WTC11 (cell line): ENCODE measurements at regions not wholly inside any gene's neighbourhood (a gene's known extent, or its start where the extent isn't known, plus 50 kb on each side); places are given as distances from the start of the nearest gene placed in this dataset.

ENCODE experiments used
- ATAC-seq: fragments of 200-7000 bp; cut with Tn5 transposase; 2 replicates; pipeline ENCODE4 v1.10.0; 2021; ENCODE audit warnings: mild to moderate bottlenecking, moderate library complexity
- CTCF ChIA-PET: fragments of 300-600 bp; sonication (Branson Sonifier 250); formaldehyde crosslinking; loops from one replicate; lab custom pipeline; 2021; ENCODE audit warnings: antibody characterized with exemption; lab: Charles Lee
- POLR2A ChIA-PET: fragments of 350-600 bp; sonication (Branson Sonifier 250); formaldehyde crosslinking; loops from one replicate; lab custom pipeline; 2021; ENCODE audit warnings: antibody characterized with exemption; lab: Charles Lee
- DNase-seq: peaks from one replicate; pipeline ENCODE4 v3.0.0; 2021; ENCODE audit warnings: low spot score
- H3K27ac Mint-ChIP-seq: 2 replicates; pipeline ENCODE4 v1.8.0; 2021; ENCODE audit warnings: mixed read lengths
- H3K27me3 Mint-ChIP-seq: 2 replicates; pipeline ENCODE4 v1.8.0; 2021; ENCODE audit warnings: low read depth, mild to moderate bottlenecking, moderate library complexity, mixed read lengths
- H3K36me3 Mint-ChIP-seq: 2 replicates; pipeline ENCODE4 v1.8.0; 2021; ENCODE audit warnings: mixed read lengths
- H3K4me1 Mint-ChIP-seq: 2 replicates; pipeline ENCODE4 v1.8.0; 2022; ENCODE audit warnings: mixed read lengths
- H3K4me3 Mint-ChIP-seq: 2 replicates; pipeline ENCODE4 v1.8.0; 2021; ENCODE audit warnings: mild to moderate bottlenecking, moderate library complexity, mixed read lengths
- H3K9me3 Mint-ChIP-seq: 2 replicates; pipeline ENCODE4 v1.8.0; 2021; ENCODE audit warnings: mixed read lengths
- ERG ChIP-seq: fragments of 250-450 bp; sonication (Bioruptor Pico); IDR thresholded peaks from 2 replicates; pipeline ENCODE4 v1.8.0; 2021; ENCODE audit warnings: mild to moderate bottlenecking
- ETV6 ChIP-seq: sonication (generic); formaldehyde crosslinking; IDR thresholded peaks from 2 replicates; pipeline ENCODE4 v1.8.1; 2022; ENCODE audit warnings: mild to moderate bottlenecking, missing genetic modification reagents
- GABPB1 ChIP-seq: sonication (generic); formaldehyde crosslinking; IDR thresholded peaks from 2 replicates; pipeline ENCODE4 v1.8.1; 2023; ENCODE audit warnings: mild to moderate bottlenecking, missing genetic modification reagents
- HMGA2 ChIP-seq: fragments of 250-450 bp; sonication (Bioruptor Pico); IDR thresholded peaks from 2 replicates; pipeline ENCODE4 v1.4.0; 2021; ENCODE audit warnings: mild to moderate bottlenecking, moderate library complexity
- HMGXB4 ChIP-seq: sonication (generic); formaldehyde crosslinking; IDR thresholded peaks from 2 replicates; pipeline ENCODE4 v1.8.1; 2023; ENCODE audit warnings: mild to moderate bottlenecking, moderate library complexity, missing genetic modification reagents
- JAZF1 ChIP-seq: fragments of 250-450 bp; sonication (Bioruptor Pico); IDR thresholded peaks from 2 replicates; pipeline ENCODE4 v1.9.0; 2021; ENCODE audit warnings: moderate library complexity, mild to moderate bottlenecking, inconsistent platforms
- MAX ChIP-seq: sonication (generic); formaldehyde crosslinking; IDR thresholded peaks from 2 replicates; pipeline ENCODE4 v1.8.0; 2022; ENCODE audit warnings: mild to moderate bottlenecking, missing genetic modification reagents
- MLX ChIP-seq: sonication (generic); formaldehyde crosslinking; IDR thresholded peaks from 2 replicates; pipeline ENCODE4 v1.8.1; 2023; ENCODE audit warnings: mild to moderate bottlenecking, missing genetic modification reagents, moderate library complexity
- NFYB ChIP-seq: sonication (generic); formaldehyde crosslinking; conservative IDR thresholded peaks from 2 replicates; pipeline ENCODE4 v1.8.0; 2022; ENCODE audit warnings: low read depth, missing genetic modification reagents
- NR1H2 ChIP-seq: sonication (generic); formaldehyde crosslinking; IDR thresholded peaks from 2 replicates; pipeline ENCODE4 v1.9.0; 2021; ENCODE audit warnings: mild to moderate bottlenecking, moderate library complexity, missing genetic modification reagents
- NR3C1 ChIP-seq: sonication (generic); formaldehyde crosslinking; conservative IDR thresholded peaks from 2 replicates; pipeline ENCODE4 v1.8.1; 2023; ENCODE audit warnings: low read depth, mild to moderate bottlenecking, missing genetic modification reagents
- RELA ChIP-seq: sonication (generic); formaldehyde crosslinking; IDR thresholded peaks from 2 replicates; pipeline ENCODE4 v1.8.1; 2022; ENCODE audit warnings: missing genetic modification reagents, mild to moderate bottlenecking, borderline replicate concordance
- SP1 ChIP-seq: sonication (generic); formaldehyde crosslinking; conservative IDR thresholded peaks from 2 replicates; pipeline ENCODE4 v1.8.1; 2022; ENCODE audit warnings: missing genetic modification reagents
- TEAD1 ChIP-seq: sonication (generic); formaldehyde crosslinking; IDR thresholded peaks from 2 replicates; pipeline ENCODE4 v1.8.0; 2022; ENCODE audit warnings: mild to moderate bottlenecking, missing genetic modification reagents
- ZBTB21 ChIP-seq: sonication (generic); formaldehyde crosslinking; IDR thresholded peaks from 2 replicates; pipeline ENCODE4 v1.8.1; 2023; ENCODE audit warnings: mild to moderate bottlenecking, missing genetic modification reagents, borderline replicate concordance
- ZBTB43 ChIP-seq: sonication (generic); formaldehyde crosslinking; IDR thresholded peaks from 2 replicates; pipeline ENCODE4 v1.8.1; 2023; ENCODE audit warnings: mild to moderate bottlenecking, missing genetic modification reagents
- ZNF121 ChIP-seq: sonication (generic); formaldehyde crosslinking; IDR thresholded peaks from 2 replicates; pipeline ENCODE4 v1.8.0; 2023; ENCODE audit warnings: missing genetic modification reagents
- ZNF138 ChIP-seq: sonication (generic); formaldehyde crosslinking; conservative IDR thresholded peaks from 2 replicates; pipeline ENCODE4 v1.8.1; 2022; ENCODE audit warnings: mild to moderate bottlenecking, moderate library complexity, missing genetic modification reagents
- ZNF219 ChIP-seq: sonication (generic); formaldehyde crosslinking; IDR thresholded peaks from 2 replicates; pipeline ENCODE4 v1.8.0; 2023; ENCODE audit warnings: missing genetic modification reagents, mild to moderate bottlenecking, borderline replicate concordance
- ZNF281 ChIP-seq: sonication (generic); formaldehyde crosslinking; IDR thresholded peaks from 2 replicates; pipeline ENCODE4 v1.8.0; 2023; ENCODE audit warnings: mild to moderate bottlenecking, missing genetic modification reagents
- ZNF396 ChIP-seq: fragments of 250-450 bp; sonication (Bioruptor Pico); IDR thresholded peaks from 2 replicates; pipeline ENCODE4 v1.8.0; 2021; ENCODE audit warnings: mild to moderate bottlenecking, moderate library complexity, borderline replicate concordance
- ZNF423 ChIP-seq: fragments of 250-450 bp; sonication (Bioruptor Pico); IDR thresholded peaks from 2 replicates; pipeline ENCODE4 v2.1.2; 2022; ENCODE audit warnings: mild to moderate bottlenecking, moderate library complexity
- ZNF425 ChIP-seq: fragments of 250-450 bp; sonication (Bioruptor Pico); conservative IDR thresholded peaks from 2 replicates; pipeline ENCODE4 v1.9.0; 2021; ENCODE audit warnings: mild to moderate bottlenecking
- ZSCAN18 ChIP-seq: fragments of 250-450 bp; sonication (Bioruptor Pico); IDR thresholded peaks from 2 replicates; pipeline ENCODE4 v2.1.2; 2022; ENCODE audit warnings: mild to moderate bottlenecking, moderate library complexity

- Mint-ChIP-seq H3K9me3 (peaks cover 11% of the 10 kb centered on the region), H3K4me1 (no peaks in the 10 kb centered on the region), H3K36me3 (no peaks in the 10 kb centered on the region), H3K27ac (no peak overlapping the region), H3K27me3 (no peaks in the 10 kb centered on the region), H3K4me3 (no peak overlapping the region)
- DNase-seq (no peak), ATAC-seq (no peak)
- POLR2A ChIA-PET, result no interaction called here
- TF ChIP-seq RELA (no peak), NR3C1 (CRISPR knock-in tag) (no peak), ZBTB43 (CRISPR knock-in tag) (no peak), ZNF121 (no peak), ZNF219 (CRISPR knock-in tag) (no peak), HMGXB4 (CRISPR knock-in tag) (no peak), ZNF281 (CRISPR knock-in tag) (no peak), NR1H2 (CRISPR knock-in tag) (no peak), ZNF423 (CRISPR knock-in tag) (no peak), NFYB (no peak), ETV6 (CRISPR knock-in tag) (no peak)
- CTCF ChIA-PET, result no interaction called here
These were observed 77.9 kb downstream of the MCFD2 start for GRCh38 chr2:46837704-46838103.

- H3K36me3 Mint-ChIP-seq, result no peaks in the 10 kb centered on the region
- DNase-seq (no peak), ATAC-seq (no peak)
- no peak overlapping the region for H3K4me3 Mint-ChIP-seq
- ChIA-PET POLR2A (no interaction called here), CTCF (no interaction called here)
- H3K27me3 Mint-ChIP-seq, result no peaks in the 10 kb centered on the region
- no peak overlapping the region for H3K27ac Mint-ChIP-seq
- H3K9me3 Mint-ChIP-seq, result peaks cover 11% of the 10 kb centered on the region
- no peaks in the 10 kb centered on the region for H3K4me1 Mint-ChIP-seq
- TF ChIP-seq NFYB, result no peak
- TF ChIP-seq ZSCAN18 (CRISPR knock-in tag), result no peak
- no peak for TF ChIP-seq ZNF425
- no peak for TF ChIP-seq GABPB1 (CRISPR knock-in tag)
- TF ChIP-seq ZNF423 (CRISPR knock-in tag), result no peak
- no peak for TF ChIP-seq JAZF1 (CRISPR knock-in tag)
- TF ChIP-seq MLX (CRISPR knock-in tag), result no peak
- no peak for TF ChIP-seq SP1
- no peak for TF ChIP-seq ZNF138 (CRISPR knock-in tag)
- no peak for TF ChIP-seq MAX
- no peak for TF ChIP-seq ZNF396 (CRISPR knock-in tag)
- TF ChIP-seq TEAD1 (CRISPR knock-in tag), result no peak
- no peak for TF ChIP-seq ZBTB21 (CRISPR knock-in tag)
- no peak for TF ChIP-seq ERG (CRISPR knock-in tag)
- TF ChIP-seq HMGA2 (CRISPR knock-in tag), result no peak
These were observed 78.5 kb downstream of the MCFD2 start for GRCh38 chr2:46837112-46837454.
